ENCODE measurements at regions not wholly inside any gene's neighbourhood (a gene's known extent, or its start where the extent isn't known, plus 50 kb on each side); places are given as distances from the start of the nearest gene placed in this dataset.

DNA sequence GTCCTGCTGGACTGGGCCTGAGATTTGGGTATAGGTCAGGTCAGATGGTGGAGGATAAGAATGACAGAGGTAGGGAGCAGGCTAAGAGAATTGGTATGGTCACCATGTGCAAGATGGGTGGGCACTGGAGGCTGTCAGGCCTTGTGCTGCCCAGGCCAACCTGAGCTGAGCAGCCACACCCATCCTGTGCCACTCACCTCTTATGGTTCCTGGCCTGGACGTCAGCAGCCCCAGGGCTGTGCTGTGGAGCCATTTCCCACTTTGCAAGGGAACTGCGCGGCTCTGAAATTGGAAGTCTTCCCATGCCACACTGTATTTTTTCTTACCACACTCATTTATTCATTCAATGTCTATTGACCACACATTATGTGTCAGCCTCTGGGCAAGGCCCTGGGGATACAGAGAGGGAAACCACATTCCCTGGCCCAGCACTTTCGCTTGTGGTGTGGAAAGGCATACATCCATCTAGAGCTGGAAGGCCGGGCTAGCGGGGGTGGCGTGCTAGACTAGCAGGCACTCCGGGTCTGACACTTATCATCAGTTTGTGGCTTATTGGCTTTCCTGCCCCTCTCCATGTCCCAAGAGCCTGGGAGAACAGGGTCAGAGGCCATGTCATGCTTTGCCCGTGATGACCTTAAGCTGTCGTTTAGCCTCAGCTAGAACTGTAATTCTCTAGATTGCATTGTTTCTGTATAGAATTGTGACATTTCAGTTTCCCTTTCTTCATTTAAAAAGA, 51.1 kb upstream of the POLG start:
- TF ChIP-seq, protein P1, sequence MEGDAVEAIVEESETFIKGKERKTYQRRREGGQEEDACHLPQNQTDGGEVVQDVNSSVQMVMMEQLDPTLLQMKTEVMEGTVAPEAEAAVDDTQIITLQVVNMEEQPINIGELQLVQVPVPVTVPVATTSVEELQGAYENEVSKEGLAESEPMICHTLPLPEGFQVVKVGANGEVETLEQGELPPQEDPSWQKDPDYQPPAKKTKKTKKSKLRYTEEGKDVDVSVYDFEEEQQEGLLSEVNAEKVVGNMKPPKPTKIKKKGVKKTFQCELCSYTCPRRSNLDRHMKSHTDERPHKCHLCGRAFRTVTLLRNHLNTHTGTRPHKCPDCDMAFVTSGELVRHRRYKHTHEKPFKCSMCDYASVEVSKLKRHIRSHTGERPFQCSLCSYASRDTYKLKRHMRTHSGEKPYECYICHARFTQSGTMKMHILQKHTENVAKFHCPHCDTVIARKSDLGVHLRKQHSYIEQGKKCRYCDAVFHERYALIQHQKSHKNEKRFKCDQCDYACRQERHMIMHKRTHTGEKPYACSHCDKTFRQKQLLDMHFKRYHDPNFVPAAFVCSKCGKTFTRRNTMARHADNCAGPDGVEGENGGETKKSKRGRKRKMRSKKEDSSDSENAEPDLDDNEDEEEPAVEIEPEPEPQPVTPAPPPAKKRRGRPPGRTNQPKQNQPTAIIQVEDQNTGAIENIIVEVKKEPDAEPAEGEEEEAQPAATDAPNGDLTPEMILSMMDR (IDR thresholded peaks at IDR 0.05): no peak
- no peak for TF ChIP-seq POLR2A (IDR thresholded peaks at IDR 0.05)

Measured in uterus (tissue), 2 donors.